ENCODE measurements at regions not wholly inside any gene's neighbourhood (a gene's known extent, or its start where the extent isn't known, plus 50 kb on each side); places are given as distances from the start of the nearest gene placed in this dataset.
A peak's percentile ranks its signal among the peaks of the same experiment; 100 is the strongest.
"Not testable (repeated sequence)": the region's sequence is repeated elsewhere in the genome, so short reads cannot be mapped to it uniquely, and the experiment has no call there.

DNA sequence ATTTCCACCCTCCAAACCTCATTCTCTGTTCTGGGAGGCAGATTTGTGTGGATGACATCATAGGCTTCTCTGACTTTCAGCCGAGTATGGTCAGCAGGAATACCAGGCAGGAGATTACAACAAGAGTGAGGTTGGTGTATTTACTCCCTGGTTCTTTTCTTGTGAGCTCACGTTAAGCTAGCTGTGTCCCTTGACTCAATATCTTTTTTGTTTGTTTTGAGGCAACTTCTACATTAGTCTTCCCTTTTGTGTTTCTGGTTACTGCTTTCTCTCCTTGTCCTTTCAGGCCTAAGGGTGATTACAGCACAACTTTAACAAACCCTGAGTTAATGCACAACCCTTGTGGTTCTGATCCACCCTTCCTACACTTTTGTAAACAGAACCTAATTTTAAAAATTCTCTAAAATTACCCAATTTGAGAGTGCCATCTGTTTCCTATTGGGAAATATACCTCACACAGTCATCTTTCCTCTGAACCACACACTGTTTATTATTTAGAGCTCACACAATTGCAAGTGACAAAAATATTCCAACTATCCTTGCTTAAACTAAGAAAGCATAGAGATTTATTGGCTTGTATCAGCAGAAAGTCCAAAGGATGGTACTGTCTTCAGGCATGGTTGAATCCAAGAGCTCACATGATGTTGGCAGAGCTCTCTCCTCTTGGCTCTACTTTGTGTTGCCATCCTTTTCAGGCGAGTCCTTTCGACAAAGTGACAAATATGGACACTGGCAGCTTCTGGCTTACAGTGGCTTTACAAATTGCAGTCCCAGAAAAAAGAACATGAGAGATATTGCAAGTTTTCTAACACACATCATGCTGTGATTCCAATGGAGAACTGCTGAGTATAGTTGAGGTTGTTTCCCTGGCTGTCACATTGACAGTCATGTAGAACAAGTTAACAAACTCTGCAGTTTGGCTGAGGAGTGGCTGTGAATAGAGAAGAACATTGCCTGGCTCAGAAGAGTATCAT is 150.5 kb upstream of the DDIT4L start:
- no peak for DNase-seq (ENCODE audit: low spot score)

DNA sequence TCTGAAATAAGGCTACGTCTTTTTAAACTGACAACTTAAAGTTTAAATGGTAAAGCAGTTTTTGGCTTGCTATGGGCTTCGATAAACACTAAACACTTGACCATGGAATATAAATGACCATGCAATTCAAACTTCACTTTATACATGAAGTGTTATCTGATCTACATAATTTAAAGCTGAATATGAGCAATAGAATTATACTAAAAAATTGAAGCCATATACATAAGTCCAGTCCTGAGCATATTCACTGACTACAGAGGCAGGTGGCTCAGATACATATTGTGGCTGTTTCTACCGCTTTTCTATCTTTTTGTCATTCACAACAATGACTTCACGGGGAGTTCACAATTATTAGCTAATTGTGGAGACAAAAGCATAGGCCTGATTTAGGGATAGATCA is 149.6 kb upstream of the DDIT4L start:
- DNase-seq (ENCODE audit: low spot score) = no peak

- not testable (repeated sequence) for DNase-seq (ENCODE audit: low spot score)
Measured at GRCh38 chr4:100333491-100333890, 143.2 kb upstream of the DDIT4L start.

DNA sequence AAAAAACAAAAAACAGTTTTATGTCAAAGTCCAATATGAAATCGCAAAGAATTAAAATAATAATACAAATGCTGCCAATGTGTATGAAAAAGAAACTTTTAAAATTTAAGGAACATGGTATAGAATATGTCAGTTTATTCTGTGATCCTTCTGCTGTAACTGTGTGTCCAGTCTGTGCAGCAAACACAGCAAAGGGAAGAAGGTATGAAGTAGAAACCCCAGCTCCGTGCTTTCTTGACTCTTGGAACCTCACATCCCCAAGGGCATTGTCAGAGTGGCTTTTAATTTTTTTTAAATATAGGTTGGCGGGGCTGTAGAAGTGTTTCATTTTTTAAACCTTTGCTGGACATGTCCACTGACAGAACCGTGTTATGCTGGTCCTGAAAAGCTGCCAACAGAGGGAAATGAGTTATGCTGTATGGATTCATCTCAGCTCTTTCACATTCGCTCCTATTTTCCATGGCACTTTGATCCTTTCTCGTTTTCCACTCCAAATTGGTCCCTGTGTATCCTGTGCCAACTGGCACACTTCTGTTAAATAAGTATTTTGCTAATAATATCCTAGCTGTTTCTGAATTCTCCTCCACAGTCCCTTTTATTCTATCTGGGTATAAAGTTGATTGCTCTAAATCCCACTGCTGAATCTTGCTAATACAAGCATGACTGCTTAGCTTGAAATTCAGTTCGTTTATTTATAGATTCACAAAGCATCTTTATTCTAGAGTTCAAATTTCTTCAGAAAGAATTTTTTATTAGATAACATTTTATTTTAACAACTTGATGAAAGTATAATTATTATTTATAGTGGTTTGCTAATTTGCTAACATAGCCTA is 127.0 kb upstream of the DDIT4L start:
- DNase-seq (ENCODE audit: low spot score) = peak; percentile 10

- no peak for DNase-seq (ENCODE audit: low spot score)
Measured at GRCh38 chr4:100314057-100314456, 123.8 kb upstream of the DDIT4L start.

- no peak for DNase-seq (ENCODE audit: low spot score)
Measured at GRCh38 chr4:100312615-100313350, 122.5 kb upstream of the DDIT4L start.

- no peak for DNase-seq (ENCODE audit: low spot score)
Measured at GRCh38 chr4:100311181-100311580, 120.9 kb upstream of the DDIT4L start.

DNA sequence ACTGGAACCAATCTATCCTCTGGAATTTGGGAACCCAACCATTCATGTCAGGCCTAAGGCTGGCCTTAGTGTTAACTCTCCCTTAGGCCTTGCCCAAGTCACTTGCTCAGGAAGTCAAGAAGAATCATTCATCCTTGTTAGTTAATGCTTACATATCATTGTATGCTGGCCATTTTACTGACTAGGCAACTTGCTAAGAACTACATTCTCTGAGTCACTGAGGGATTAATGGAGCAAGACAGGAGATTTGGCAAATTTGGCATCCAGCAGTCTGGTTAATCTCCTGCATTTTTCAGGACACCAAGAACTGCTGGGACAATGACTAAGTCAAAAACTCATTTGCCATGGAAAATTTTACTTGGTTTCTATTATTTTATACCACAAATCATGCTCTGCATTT is 115.8 kb upstream of the DDIT4L start:
- DNase-seq (ENCODE audit: low spot score) = no peak

- no peak for DNase-seq (ENCODE audit: low spot score)
Measured at GRCh38 chr4:100302061-100303026, 112.1 kb upstream of the DDIT4L start.

GRCh38 chr4:100299046-100299840 is 109.0 kb upstream of the DDIT4L start:
- DNase-seq (ENCODE audit: low spot score) = no peak

DNA sequence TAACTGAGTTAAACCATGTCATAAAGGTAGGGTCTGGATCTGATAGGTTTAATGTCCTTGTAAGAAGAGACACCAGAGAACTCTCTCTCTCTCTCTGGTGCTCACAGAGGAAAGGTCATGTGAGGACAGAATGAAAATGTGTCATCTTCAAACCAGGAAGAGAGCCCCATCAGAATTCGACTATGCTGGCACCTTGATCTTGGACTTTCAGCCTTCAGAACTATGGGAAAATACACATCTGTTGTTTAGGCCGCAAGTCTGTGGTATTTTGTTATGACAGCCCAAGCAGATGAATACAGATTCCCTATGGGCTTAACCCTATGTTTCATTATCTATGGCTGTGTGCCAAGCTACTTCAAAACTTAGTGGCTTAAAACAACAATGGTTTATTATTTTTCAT is 105.5 kb upstream of the DDIT4L start:
- no peak for DNase-seq (ENCODE audit: low spot score)

- DNase-seq (ENCODE audit: low spot score) = no peak
Measured at GRCh38 chr4:100294356-100294755, 104.1 kb upstream of the DDIT4L start.

DNA sequence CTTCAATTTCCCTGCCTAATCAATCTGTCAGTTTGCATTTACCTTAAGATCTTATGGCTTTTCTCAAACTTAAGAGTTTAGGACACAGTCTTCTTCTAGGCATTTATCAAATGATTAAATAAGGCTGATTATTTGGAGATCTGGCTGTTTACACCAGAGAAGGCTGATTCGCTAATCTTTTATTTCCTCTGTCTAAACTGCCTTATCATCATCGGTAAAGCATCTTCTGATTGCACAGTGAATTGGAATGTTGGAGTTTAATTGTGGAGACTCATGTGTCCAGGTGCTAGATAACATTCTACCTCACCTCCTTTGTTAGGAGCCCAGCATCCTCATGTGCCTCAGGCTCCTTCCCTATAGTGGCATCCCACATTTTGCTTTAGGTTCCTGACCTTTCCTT is 100.3 kb upstream of the DDIT4L start:
- DNase-seq (ENCODE audit: low spot score) = no peak

DNA sequence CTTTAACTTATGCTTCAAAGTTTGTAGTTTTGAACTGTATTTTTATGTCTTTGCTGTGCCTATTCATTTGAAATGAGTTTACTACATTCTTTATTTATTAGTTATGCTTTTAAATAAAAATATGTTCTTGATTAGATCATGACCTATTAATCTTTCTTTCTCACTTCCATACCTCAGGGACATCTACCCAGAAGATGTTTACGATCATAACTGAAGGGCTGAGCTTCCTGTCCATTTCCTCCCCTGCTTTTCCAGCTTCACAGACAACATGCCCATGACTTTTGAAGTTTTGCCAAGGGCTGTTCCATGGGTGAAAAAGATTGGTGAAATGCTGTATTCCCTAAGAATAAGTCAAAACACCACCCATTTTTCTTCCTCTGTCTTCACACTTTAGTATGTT is 99.7 kb upstream of the DDIT4L start:
- DNase-seq (ENCODE audit: low spot score) = no peak

DNA sequence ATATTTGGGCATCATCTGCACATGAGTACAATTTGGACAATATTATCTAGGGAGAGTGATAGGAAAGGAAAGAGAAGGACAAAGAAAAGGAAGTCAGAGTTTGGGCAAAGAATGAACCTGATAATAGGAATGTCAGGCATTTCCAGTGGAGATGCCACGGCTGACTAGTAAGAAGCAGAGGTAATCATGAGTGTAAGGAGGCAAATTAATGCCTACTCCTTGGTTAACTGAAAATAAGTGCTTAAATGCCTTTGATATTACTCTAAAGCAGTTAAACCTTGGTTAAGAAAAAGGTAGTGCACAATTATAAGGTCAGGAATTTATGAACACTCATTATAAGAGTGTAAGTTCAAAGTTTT is 99.2 kb upstream of the DDIT4L start:
- DNase-seq (ENCODE audit: low spot score) = no peak

DNA sequence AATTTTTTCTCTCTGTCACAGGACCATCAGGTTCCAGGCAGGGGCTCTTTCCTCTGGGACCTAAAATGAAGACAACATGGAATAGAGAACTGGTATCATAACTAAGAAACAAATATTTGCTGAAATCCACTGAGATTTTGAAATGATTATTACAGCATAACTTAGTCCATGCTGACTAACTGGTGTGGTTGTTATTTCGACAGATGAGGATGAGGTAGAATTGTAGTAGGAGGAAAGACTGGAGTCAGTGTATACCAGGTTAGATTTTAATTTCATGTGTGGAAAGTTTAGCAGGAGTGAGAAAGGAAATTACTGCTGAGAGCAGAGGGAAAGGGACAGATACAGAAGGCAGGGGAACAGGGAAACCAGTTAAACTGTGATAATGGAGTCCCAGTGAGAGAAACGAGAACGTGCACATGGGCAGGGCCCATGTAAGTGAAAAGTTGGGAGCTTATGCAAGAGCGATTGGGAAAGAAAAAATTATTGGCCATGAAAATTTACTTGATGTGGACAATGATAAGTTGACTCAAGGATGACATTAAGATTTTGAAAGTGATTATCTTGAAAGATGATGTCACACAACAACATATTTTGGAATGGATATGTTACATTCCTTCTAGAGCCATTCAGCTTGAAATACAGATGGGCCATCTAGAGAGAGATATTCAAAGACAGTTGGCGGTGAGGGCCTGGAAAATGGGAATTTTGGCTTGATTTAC is 98.7 kb upstream of the DDIT4L start:
- DNase-seq (ENCODE audit: low spot score) = no peak

- no peak for DNase-seq (ENCODE audit: low spot score)
Measured at GRCh38 chr4:100288161-100288560, 97.9 kb upstream of the DDIT4L start.

GRCh38 chr4:100287534-100287933 is 97.3 kb upstream of the DDIT4L start:
- DNase-seq (ENCODE audit: low spot score) = no peak

- DNase-seq (ENCODE audit: low spot score) = no peak
Measured at GRCh38 chr4:100286636-100287035, 96.4 kb upstream of the DDIT4L start.

DNA sequence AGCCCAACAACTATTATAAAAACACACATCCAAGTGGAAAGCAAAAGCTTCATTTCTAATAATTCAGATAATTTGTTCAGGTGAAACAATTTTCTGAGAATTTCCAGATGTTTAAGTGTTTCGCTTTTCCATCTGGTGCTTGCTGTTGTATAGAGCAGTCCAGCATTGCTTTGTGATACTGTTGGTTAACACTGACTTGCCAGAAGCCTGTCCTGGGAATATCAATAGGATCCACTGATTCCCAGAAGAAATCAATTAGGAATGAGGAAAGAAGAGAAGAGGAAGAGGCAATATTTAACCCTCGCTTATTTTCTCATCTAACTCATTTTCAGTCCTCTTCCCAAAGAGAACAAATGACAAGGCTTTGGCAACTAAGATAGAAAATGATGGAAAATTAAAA is 94.9 kb upstream of the DDIT4L start:
- no peak for DNase-seq (ENCODE audit: low spot score)

Data from globus pallidus (tissue), 1 donor.